Upper lobe of left lung (tissue), 4 donors: ENCODE measurements at regions not wholly inside any gene's neighbourhood (a gene's known extent, or its start where the extent isn't known, plus 50 kb on each side); places are given as distances from the start of the nearest gene placed in this dataset.

Source experiments
- EP300 ChIP-seq, 4 donors: sonication (generic); formaldehyde crosslinking; IDR thresholded peaks; one replicate each; pipeline ENCODE4 v1.5.1; 2017; ENCODE audit warnings: antibody characterized with exemption in 4 of 4, control low read depth in 2 of 4
- POLR2A ChIP-seq, 4 donors: fragments of 450-650 bp; IDR thresholded peaks; one replicate each; pipeline ENCODE4 v1.5.1; 2016 to 2017; ENCODE audit warnings: antibody characterized with exemption in 4 of 4, mild to moderate bottlenecking in 2 of 4
- POLR2AphosphoS5 ChIP-seq, 2 donors: sonication (generic); formaldehyde crosslinking; IDR thresholded peaks; one replicate each; pipeline ENCODE4 v1.5.1; 2017; ENCODE audit warnings: antibody characterized with exemption in 2 of 2
- TF ChIP-seq, protein P1 (sequence below), 6 experiments: fragments of 450-650 bp in 4 of 6; fragments of 200-600 bp in 2 of 6; sonication (generic) in 2 of 6; IDR thresholded peaks; one replicate each; pipeline ENCODE4 v1.5.1; 2016 to 2019; ENCODE audit warnings: antibody characterized with exemption in 6 of 6

DNA sequence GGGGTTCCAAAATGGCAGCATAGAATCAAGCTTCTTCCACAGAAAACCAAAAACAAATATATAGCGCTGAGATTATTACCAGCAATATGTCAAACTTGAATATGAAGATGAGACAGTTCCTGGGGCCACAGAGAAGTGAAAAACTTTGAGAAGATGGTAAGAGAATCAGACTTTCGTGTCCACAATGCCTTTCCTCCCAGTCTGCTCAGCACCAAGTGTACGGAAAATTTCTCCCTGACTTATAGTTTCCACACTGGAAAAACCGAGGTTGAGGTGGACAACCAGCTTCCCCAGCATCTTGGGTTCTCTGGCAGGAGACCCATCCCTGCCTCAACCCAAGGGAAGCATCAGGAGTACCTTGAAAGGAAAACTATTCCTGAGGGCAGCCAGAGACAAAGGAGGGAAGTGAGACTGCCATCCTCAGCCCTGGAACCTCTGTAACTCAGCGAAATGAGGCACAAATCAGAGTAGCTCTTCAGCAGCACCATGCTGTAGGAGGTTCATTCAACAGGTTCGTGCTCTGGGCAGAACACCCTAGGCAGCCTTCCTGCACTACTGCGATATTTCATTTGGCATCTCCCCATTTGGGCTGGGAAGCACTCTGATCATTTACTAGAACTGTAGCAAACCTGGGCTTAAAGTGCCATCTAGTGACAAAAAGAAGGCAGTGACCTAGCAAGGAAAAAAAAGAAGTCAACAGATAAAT is 52.4 kb upstream of the CAPRIN2 start:
- TF ChIP-seq, protein P1, sequence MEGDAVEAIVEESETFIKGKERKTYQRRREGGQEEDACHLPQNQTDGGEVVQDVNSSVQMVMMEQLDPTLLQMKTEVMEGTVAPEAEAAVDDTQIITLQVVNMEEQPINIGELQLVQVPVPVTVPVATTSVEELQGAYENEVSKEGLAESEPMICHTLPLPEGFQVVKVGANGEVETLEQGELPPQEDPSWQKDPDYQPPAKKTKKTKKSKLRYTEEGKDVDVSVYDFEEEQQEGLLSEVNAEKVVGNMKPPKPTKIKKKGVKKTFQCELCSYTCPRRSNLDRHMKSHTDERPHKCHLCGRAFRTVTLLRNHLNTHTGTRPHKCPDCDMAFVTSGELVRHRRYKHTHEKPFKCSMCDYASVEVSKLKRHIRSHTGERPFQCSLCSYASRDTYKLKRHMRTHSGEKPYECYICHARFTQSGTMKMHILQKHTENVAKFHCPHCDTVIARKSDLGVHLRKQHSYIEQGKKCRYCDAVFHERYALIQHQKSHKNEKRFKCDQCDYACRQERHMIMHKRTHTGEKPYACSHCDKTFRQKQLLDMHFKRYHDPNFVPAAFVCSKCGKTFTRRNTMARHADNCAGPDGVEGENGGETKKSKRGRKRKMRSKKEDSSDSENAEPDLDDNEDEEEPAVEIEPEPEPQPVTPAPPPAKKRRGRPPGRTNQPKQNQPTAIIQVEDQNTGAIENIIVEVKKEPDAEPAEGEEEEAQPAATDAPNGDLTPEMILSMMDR (IDR thresholded peaks at IDR 0.05) = peak; percentile 45 to 83 (median 68)
- TF ChIP-seq POLR2A (IDR thresholded peaks at IDR 0.05) = no peak
- no peak for TF ChIP-seq POLR2AphosphoS5 (IDR thresholded peaks at IDR 0.05)
- no peak for TF ChIP-seq EP300 (IDR thresholded peaks at IDR 0.05)
